Uterus (tissue), 3 donors: ENCODE measurements at regions not wholly inside any gene's neighbourhood (a gene's known extent, or its start where the extent isn't known, plus 50 kb on each side); places are given as distances from the start of the nearest gene placed in this dataset.

ENCODE experiments used
- DNase-seq, 2 donors: peaks; one replicate each; pipeline ENCODE4 v3.0.0-alpha.2; 2019 to 2020
- H3K27ac ChIP-seq, 2 donors: fragments of 200-600 bp; sonication (generic); 1 replicate in 1 of 2; 2 replicates in 1 of 2; pipeline ENCODE4 v1.5.1; 2016 to 2018
- H3K27me3 ChIP-seq, 2 donors: fragments of 200-600 bp; sonication (generic); one replicate each; pipeline ENCODE4 v1.5.1; 2018 to 2019; ENCODE audit warnings: control low read depth in 1 of 2
- H3K36me3 ChIP-seq, 2 donors: fragments of 200-600 bp; sonication (generic); one replicate each; pipeline ENCODE4 v1.5.1; 2019; ENCODE audit warnings: control low read depth in 1 of 2
- H3K4me1 ChIP-seq, 2 donors: fragments of 200-600 bp; sonication (generic); one replicate each; pipeline ENCODE4 v1.5.1; 2018 to 2019; ENCODE audit warnings: control low read depth in 1 of 2
- H3K4me3 ChIP-seq, 2 donors: fragments of 200-600 bp; sonication (generic); 1 replicate in 1 of 2; 2 replicates in 1 of 2; pipeline ENCODE4 v1.5.1; 2018 to 2019; ENCODE audit warnings: mild to moderate bottlenecking in 1 of 2
- H3K9me3 ChIP-seq, 2 donors: fragments of 200-600 bp; sonication (generic); one replicate each; pipeline ENCODE4 v1.5.1; 2019; ENCODE audit warnings: control low read depth in 1 of 2
- CTCF ChIP-seq, 4 experiments: fragments of 200-600 bp in 2 of 4; fragments of 450-650 bp in 2 of 4; sonication (generic) in 2 of 4; IDR thresholded peaks; one replicate each; pipeline ENCODE4 v1.5.1; 2016 to 2019; ENCODE audit warnings: antibody characterized with exemption in 4 of 4, mild to moderate bottlenecking in 2 of 4, moderate library complexity in 1 of 4
- POLR2A ChIP-seq, 2 donors: fragments of 450-650 bp; IDR thresholded peaks; one replicate each; pipeline ENCODE4 v1.6.1; 2016; ENCODE audit warnings: antibody characterized with exemption in 2 of 2, mild to moderate bottlenecking in 1 of 2, moderate library complexity in 1 of 2
- intact Hi-C: fragments of 100-400 bp; cut with DNase I; formaldehyde crosslinking; loops from one replicate; pipeline ENCODE4 v1.15.1; 2023; ENCODE audit warnings: low total_unique reads
- donor health status: DM: yes; HTN: yes; CAD: no.

- H3K27me3 ChIP-seq, result no peaks in the 10 kb centered on the region
- no peak overlapping the region for H3K4me3 ChIP-seq
- intact Hi-C loops, result no loop called here
- peak overlapping the region in 1 of 2 donors; percentile 40 for H3K27ac ChIP-seq
- DNase-seq, result no peak
- no peaks in the 10 kb centered on the region for H3K9me3 ChIP-seq
- H3K36me3 ChIP-seq, result no peaks in the 10 kb centered on the region
- H3K4me1 ChIP-seq, result no peaks in the 10 kb centered on the region
- TF ChIP-seq POLR2A (IDR thresholded peaks at IDR 0.05) (no peak), CTCF (IDR thresholded peaks at IDR 0.05) (no peak)
Observed at GRCh38 chr14:101220921-101221510, 317.5 kb upstream of the RTL1 start.

DNA sequence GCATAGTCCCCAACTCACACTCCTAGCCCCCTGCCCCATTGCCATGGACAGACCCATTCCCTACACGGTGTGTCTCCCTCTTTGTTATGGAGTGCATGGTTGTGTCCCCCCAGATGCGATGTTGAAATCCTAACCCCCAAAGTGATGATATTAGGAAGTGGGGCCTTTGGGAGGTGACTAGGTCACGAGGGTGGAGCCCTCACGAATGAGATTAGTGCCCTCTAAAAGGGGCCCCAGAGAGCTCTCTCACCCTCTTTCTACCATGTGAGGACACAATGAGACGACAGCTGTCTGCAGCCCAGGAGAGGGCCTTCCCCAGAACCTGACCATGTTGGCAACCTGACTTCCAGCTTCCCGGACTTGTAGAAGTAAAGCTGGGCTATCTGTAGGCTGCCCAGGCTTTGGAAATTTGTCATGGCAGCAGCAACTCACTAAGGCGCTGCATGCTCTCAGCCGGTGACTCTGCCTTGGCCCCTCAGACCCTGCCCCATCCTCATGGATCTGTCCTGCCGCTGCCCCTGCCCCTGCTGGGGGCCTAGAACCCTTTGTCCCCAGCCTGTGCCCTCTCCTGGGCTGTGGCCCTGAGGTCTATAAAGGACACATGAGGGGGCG lies 318.1 kb upstream of the RTL1 start:
- H3K4me1 ChIP-seq, result no peaks in the 10 kb centered on the region
- intact Hi-C loops, result no loop called here
- H3K4me3 ChIP-seq, result no peak overlapping the region
- TF ChIP-seq CTCF (IDR thresholded peaks at IDR 0.05) (no peak), POLR2A (IDR thresholded peaks at IDR 0.05) (no peak)
- DNase-seq, result no peak
- H3K27ac ChIP-seq, result no peak overlapping the region
- H3K9me3 ChIP-seq, result no peaks in the 10 kb centered on the region
- no peaks in the 10 kb centered on the region for H3K27me3 ChIP-seq
- H3K36me3 ChIP-seq, result no peaks in the 10 kb centered on the region

- intact Hi-C loops, result no loop called here
- no peaks in the 10 kb centered on the region for H3K27me3 ChIP-seq
- no peak overlapping the region for H3K4me3 ChIP-seq
- no peaks in the 10 kb centered on the region for H3K4me1 ChIP-seq
- no peak for DNase-seq
- H3K9me3 ChIP-seq, result no peaks in the 10 kb centered on the region
- no peak overlapping the region for H3K27ac ChIP-seq
- H3K36me3 ChIP-seq, result no peaks in the 10 kb centered on the region
- TF ChIP-seq CTCF (IDR thresholded peaks at IDR 0.05) (no peak), POLR2A (IDR thresholded peaks at IDR 0.05) (no peak)
Observed at GRCh38 chr14:101222362-101223070, 319.0 kb upstream of the RTL1 start.

- H3K27ac ChIP-seq, result no peak overlapping the region
- no peaks in the 10 kb centered on the region for H3K27me3 ChIP-seq
- no peaks in the 10 kb centered on the region for H3K9me3 ChIP-seq
- no peak for DNase-seq
- H3K36me3 ChIP-seq, result no peaks in the 10 kb centered on the region
- H3K4me1 ChIP-seq, result no peaks in the 10 kb centered on the region
- TF ChIP-seq POLR2A (IDR thresholded peaks at IDR 0.05), result no peak
- TF ChIP-seq CTCF (IDR thresholded peaks at IDR 0.05), result no peak
- intact Hi-C loops, result no loop called here
- no peak overlapping the region for H3K4me3 ChIP-seq
Observed at GRCh38 chr14:101223127-101223526, 319.6 kb upstream of the RTL1 start.

DNA sequence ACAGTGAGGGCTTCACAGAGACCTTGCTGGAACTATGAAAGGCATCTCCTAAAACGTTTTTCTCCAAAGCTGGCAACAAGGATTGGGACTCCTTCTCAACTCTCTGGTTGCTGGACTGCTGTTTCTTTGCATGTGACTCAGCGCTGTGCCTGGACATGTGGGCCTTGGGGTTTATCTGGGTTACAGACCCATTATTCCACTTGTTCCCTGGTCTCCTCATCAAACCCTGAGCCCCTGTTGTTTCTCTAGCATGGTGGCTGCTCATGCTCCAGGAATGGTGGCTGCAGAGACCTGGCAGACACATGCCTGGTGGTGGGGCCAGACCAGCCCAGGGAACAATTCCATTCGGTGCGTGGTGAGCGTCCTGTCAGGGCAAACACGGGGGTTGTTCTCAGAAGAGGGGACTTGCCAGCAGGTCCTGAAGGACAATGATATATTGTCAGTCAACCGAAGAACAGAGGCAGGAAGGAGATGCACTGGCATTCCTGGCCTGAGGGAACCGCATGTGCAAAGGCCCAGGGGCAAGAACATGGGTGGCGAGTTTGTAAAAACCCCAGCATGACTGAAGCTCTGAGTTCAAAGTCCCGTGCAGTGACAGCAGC lies 320.1 kb upstream of the RTL1 start:
- no peaks in the 10 kb centered on the region for H3K27me3 ChIP-seq
- H3K27ac ChIP-seq, result no peak overlapping the region
- H3K36me3 ChIP-seq, result no peaks in the 10 kb centered on the region
- H3K4me3 ChIP-seq, result no peak overlapping the region
- TF ChIP-seq POLR2A (IDR thresholded peaks at IDR 0.05) (no peak), CTCF (IDR thresholded peaks at IDR 0.05) (no peak)
- no peaks in the 10 kb centered on the region for H3K9me3 ChIP-seq
- no peaks in the 10 kb centered on the region for H3K4me1 ChIP-seq
- intact Hi-C loops, result no loop called here
- DNase-seq, result no peak
